ENCODE measurements at regions not wholly inside any gene's neighbourhood (a gene's known extent, or its start where the extent isn't known, plus 50 kb on each side); places are given as distances from the start of the nearest gene placed in this dataset.

DNA sequence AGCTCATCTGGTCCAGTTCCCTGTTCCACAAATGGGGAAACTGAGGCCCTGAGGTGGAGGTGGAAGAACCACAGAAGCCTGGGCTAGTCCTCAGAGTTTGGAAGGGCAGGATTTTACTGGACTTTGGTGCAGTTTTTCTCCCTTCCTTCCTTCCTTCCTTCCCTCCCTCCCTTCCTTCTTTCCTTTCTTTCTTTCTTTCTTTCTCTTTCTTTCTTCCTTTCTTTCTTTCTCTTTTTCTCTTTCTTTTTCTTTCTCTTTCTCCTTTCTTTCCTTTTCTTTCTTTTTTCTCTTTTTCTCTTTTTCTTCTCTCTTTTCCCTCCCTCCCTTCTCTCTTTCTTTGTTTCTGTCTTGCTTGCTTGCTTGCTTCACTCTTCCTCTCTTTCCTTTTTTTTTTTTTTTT, 95.7 kb upstream of the TBX3 start:
- no peak for DNase-seq (ENCODE audit: low read depth)
- H3K4me3 ChIP-seq (ENCODE audit: low read depth, low read length), result no peak overlapping the region
- TF ChIP-seq, protein P1, sequence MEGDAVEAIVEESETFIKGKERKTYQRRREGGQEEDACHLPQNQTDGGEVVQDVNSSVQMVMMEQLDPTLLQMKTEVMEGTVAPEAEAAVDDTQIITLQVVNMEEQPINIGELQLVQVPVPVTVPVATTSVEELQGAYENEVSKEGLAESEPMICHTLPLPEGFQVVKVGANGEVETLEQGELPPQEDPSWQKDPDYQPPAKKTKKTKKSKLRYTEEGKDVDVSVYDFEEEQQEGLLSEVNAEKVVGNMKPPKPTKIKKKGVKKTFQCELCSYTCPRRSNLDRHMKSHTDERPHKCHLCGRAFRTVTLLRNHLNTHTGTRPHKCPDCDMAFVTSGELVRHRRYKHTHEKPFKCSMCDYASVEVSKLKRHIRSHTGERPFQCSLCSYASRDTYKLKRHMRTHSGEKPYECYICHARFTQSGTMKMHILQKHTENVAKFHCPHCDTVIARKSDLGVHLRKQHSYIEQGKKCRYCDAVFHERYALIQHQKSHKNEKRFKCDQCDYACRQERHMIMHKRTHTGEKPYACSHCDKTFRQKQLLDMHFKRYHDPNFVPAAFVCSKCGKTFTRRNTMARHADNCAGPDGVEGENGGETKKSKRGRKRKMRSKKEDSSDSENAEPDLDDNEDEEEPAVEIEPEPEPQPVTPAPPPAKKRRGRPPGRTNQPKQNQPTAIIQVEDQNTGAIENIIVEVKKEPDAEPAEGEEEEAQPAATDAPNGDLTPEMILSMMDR (IDR thresholded peaks at IDR 0.05; ENCODE audit: low read depth, low read length), result no peak
- TF ChIP-seq, protein P2, sequence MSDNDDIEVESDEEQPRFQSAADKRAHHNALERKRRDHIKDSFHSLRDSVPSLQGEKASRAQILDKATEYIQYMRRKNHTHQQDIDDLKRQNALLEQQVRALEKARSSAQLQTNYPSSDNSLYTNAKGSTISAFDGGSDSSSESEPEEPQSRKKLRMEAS (IDR thresholded peaks at IDR 0.05; ENCODE audit: low read depth, low read length), result no peak
- TF ChIP-seq MYC (IDR thresholded peaks at IDR 0.05; ENCODE audit: low read depth, low read length), result no peak
- TF ChIP-seq POLR2A (IDR thresholded peaks at IDR 0.05; ENCODE audit: extremely low read depth, insufficient read length), result no peak

DNA sequence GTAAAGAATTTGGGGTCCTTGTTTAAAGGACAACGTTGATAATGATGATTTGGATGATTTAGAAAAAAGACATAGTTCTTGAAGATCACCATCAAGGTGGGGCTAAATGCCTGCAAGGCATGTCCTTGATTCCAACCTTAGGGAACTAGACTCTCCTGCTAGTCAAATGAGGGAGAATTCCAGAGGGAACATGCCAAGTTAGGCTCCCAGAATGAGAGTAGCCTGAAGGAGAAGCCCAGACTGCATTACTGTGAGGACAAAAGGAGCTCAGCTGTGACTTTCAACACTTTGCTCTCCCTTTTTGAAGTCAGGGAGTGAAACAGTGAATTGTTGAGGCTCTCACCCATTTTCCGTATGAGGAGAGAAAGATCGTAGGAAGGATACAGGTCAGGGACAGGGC, 95.2 kb upstream of the TBX3 start:
- TF ChIP-seq, protein P1 (IDR thresholded peaks at IDR 0.05; ENCODE audit: low read depth, low read length), result no peak
- no peak for TF ChIP-seq POLR2A (IDR thresholded peaks at IDR 0.05; ENCODE audit: extremely low read depth, insufficient read length)
- TF ChIP-seq, protein P2 (IDR thresholded peaks at IDR 0.05; ENCODE audit: low read depth, low read length), result no peak
- no peak for TF ChIP-seq MYC (IDR thresholded peaks at IDR 0.05; ENCODE audit: low read depth, low read length)
- H3K4me3 ChIP-seq (ENCODE audit: low read depth, low read length), result no peak overlapping the region
- no peak for DNase-seq (ENCODE audit: low read depth)

DNA sequence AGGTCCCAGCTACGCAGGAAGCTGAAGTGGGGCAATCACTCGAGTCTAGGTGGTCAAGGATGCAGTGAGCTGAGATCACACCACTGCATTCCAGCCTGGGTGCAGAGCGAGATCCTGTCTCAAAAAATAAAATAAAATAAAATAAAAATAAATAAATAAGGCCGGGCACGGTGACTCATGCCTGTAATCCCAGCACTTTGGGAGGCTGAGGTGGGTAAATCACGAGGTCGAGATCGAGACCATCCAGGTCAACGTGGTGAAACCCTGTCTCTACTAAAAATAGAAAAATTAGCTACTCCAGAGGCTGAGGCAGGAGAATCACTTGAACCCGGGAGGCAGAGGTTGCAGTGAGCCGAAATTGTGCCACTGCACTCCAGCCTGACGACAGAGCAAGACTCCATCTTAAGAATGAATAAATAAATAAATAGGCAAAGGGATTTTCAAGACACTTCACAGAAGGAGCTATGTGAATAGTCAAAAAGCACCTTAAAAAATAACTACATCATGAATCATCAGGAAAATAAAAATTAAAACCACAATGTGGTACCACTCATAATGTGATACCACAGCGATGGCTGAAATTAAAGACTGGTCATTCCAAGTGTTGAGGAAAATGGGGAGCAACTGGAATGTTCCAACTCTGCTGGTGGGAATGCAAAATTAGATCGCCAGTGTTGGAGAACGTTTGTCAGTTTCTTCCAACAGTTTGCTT, 92.9 kb upstream of the TBX3 start:
- TF ChIP-seq, protein P1 (IDR thresholded peaks at IDR 0.05; ENCODE audit: low read depth, low read length), result no peak
- TF ChIP-seq, protein P2 (IDR thresholded peaks at IDR 0.05; ENCODE audit: low read depth, low read length), result no peak
- TF ChIP-seq POLR2A (IDR thresholded peaks at IDR 0.05; ENCODE audit: extremely low read depth, insufficient read length) (no peak), MYC (IDR thresholded peaks at IDR 0.05; ENCODE audit: low read depth, low read length) (no peak)
- DNase-seq (ENCODE audit: low read depth), result no peak
- no peak overlapping the region for H3K4me3 ChIP-seq (ENCODE audit: low read depth, low read length)

DNA sequence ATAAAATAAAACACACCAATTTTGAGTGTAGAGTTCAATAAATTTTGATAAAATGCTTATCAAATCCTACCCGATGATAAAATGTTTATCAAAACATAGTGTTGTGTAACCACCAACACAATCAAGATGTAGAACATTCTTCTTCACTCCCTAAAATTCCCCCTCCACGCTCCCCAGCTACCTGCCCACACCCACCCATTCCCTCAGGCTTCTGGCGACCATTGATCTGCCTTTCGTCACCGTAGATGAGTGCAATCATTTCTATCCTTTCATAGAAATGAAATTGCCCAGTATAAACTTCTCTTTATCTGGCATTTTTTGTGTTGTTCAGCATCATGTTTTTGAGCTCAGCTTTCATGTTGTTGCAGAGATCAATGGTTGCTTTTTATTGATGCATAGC, 90.7 kb upstream of the TBX3 start:
- no peak overlapping the region for H3K4me3 ChIP-seq (ENCODE audit: low read depth, low read length)
- TF ChIP-seq MYC (IDR thresholded peaks at IDR 0.05; ENCODE audit: low read depth, low read length) (no peak), POLR2A (IDR thresholded peaks at IDR 0.05; ENCODE audit: extremely low read depth, insufficient read length) (no peak)
- TF ChIP-seq, protein P1 (IDR thresholded peaks at IDR 0.05; ENCODE audit: low read depth, low read length), result no peak
- TF ChIP-seq, protein P2 (IDR thresholded peaks at IDR 0.05; ENCODE audit: low read depth, low read length), result no peak
- DNase-seq (ENCODE audit: low read depth), result no peak

DNA sequence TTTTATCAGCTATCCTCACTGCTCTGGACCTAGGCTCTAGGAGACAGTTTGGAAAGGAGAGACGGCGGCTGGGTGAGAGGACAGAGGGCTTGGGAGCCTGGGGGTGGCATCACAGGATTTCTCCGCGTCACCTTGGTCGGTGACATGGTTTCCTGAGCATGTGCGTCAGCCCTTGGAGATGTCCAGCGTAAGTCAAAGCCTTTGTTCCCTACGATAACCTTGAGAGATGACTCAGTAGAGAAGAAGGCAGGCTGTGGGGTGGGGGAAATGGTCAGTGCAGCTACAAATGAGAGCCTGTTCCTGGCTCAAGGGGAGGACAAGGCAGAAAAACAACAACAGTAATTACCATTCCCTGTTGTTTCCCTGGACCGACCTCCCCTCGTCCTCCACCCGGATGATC, 90.2 kb upstream of the TBX3 start:
- no peak for DNase-seq (ENCODE audit: low read depth)
- TF ChIP-seq, protein P1 (IDR thresholded peaks at IDR 0.05; ENCODE audit: low read depth, low read length), result no peak
- TF ChIP-seq MYC (IDR thresholded peaks at IDR 0.05; ENCODE audit: low read depth, low read length) (no peak), POLR2A (IDR thresholded peaks at IDR 0.05; ENCODE audit: extremely low read depth, insufficient read length) (no peak)
- TF ChIP-seq, protein P2 (IDR thresholded peaks at IDR 0.05; ENCODE audit: low read depth, low read length), result no peak
- H3K4me3 ChIP-seq (ENCODE audit: low read depth, low read length), result no peak overlapping the region
